Activated CD8-positive, alpha-beta memory T cell treated with anti-CD3 and anti-CD28 coated beads, Interleukin-2, amount 50 U/mL, for 4 hours (primary cell): ENCODE measurements at regions not wholly inside any gene's neighbourhood (a gene's known extent, or its start where the extent isn't known, plus 50 kb on each side); places are given as distances from the start of the nearest gene placed in this dataset.

Source experiments
- DNase-seq: peaks from one replicate; pipeline ENCODE4 v3.0.0-alpha.2; 2020

- no peak for DNase-seq
Observed at GRCh38 chr9:28653216-28653615, 1079.9 kb upstream of the C9orf72 start.

- DNase-seq, result no peak
Observed at GRCh38 chr9:28656727-28657126, 1083.4 kb upstream of the C9orf72 start.

- DNase-seq, result no peak
Observed at GRCh38 chr9:28661853-28662252, 1088.6 kb upstream of the C9orf72 start.

GRCh38 chr9:28662675-28663074 lies 1089.4 kb upstream of the C9orf72 start:
- no peak for DNase-seq

- DNase-seq, result no peak
Observed at GRCh38 chr9:28668158-28668557, 1094.9 kb upstream of the C9orf72 start.

- no peak for DNase-seq
Observed at GRCh38 chr9:28671000-28671399, 1097.7 kb upstream of the C9orf72 start.

GRCh38 chr9:28678097-28678496 lies 1104.8 kb upstream of the C9orf72 start:
- no peak for DNase-seq

- DNase-seq, result no peak
Observed at GRCh38 chr9:28688172-28688571, 1114.9 kb upstream of the C9orf72 start.

GRCh38 chr9:28692012-28692411 lies 1118.7 kb upstream of the C9orf72 start:
- DNase-seq, result no peak

- DNase-seq, result no peak
Observed at GRCh38 chr9:28696960-28697359, 1123.7 kb upstream of the C9orf72 start.

- no peak for DNase-seq
Observed at GRCh38 chr9:28699632-28700031, 1126.4 kb upstream of the C9orf72 start.

- DNase-seq, result no peak
Observed at GRCh38 chr9:28707616-28708015, 1134.3 kb upstream of the C9orf72 start.

- DNase-seq, result no peak
Observed at GRCh38 chr9:28714188-28714587, 1140.9 kb upstream of the C9orf72 start.

- DNase-seq, result no peak
Observed at GRCh38 chr9:28718226-28718625, 1144.9 kb upstream of the C9orf72 start.

GRCh38 chr9:28720746-28721145 lies 1147.5 kb upstream of the C9orf72 start:
- DNase-seq, result no peak

GRCh38 chr9:28730111-28730510 lies 1156.8 kb upstream of the C9orf72 start:
- DNase-seq, result no peak

- DNase-seq, result no peak
Observed at GRCh38 chr9:28735738-28736342, 1162.6 kb upstream of the C9orf72 start.

GRCh38 chr9:28741459-28741858 lies 1168.2 kb upstream of the C9orf72 start:
- no peak for DNase-seq

GRCh38 chr9:28747351-28747985 lies 1174.2 kb upstream of the C9orf72 start:
- DNase-seq, result no peak

GRCh38 chr9:28750136-28750535 lies 1176.9 kb upstream of the C9orf72 start:
- no peak for DNase-seq

- no peak for DNase-seq
Observed at GRCh38 chr9:28758341-28758740, 1185.1 kb upstream of the C9orf72 start.

- DNase-seq, result no peak
Observed at GRCh38 chr9:28758971-28759370, 1185.7 kb upstream of the C9orf72 start.

- DNase-seq, result no peak
Observed at GRCh38 chr9:28762167-28762566, 1188.9 kb upstream of the C9orf72 start.

- no peak for DNase-seq
Observed at GRCh38 chr9:28764532-28764931, 1191.3 kb upstream of the C9orf72 start.

- DNase-seq, result no peak
Observed at GRCh38 chr9:28770226-28770625, 1196.9 kb upstream of the C9orf72 start.
